NCI-H524 (cell line): ENCODE measurements at regions not wholly inside any gene's neighbourhood (a gene's known extent, or its start where the extent isn't known, plus 50 kb on each side); places are given as distances from the start of the nearest gene placed in this dataset.

Source experiments
- DNase-seq, 2 experiments: peaks; one replicate each; lab custom pipeline; 2025; lab: John Stamatoyannopoulos, UW

GRCh38 chr5:74028976-74029375 is 403.0 kb downstream of the ARHGEF28 start:
- DNase-seq = peak in 1 of 2 experiments; percentile 61

GRCh38 chr5:74028406-74028805 is 402.4 kb downstream of the ARHGEF28 start:
- DNase-seq = peak in 1 of 2 experiments; percentile 29

GRCh38 chr5:74027732-74028338 is 401.8 kb downstream of the ARHGEF28 start:
- no peak for DNase-seq

DNA sequence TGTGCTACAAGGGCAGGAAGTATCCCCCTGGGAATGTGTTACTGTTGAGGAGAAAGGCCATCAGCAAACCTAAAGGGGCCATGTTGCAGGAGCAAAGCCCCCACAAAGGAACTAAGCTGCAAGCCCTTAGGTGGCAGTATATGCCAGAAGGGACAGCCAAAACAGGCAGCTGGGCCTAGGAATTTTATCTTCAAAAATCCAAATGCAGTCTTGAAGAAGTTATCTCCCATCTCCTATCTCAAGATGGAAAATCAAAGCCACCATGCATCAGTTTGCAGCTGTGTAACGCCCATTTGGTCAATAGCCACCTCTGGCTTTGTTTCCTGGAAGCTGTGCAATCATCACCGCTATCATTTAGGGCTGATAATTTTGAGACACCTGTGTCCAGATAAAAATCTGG is 400.3 kb downstream of the ARHGEF28 start:
- DNase-seq = peak in 1 of 2 experiments; percentile 34

DNA sequence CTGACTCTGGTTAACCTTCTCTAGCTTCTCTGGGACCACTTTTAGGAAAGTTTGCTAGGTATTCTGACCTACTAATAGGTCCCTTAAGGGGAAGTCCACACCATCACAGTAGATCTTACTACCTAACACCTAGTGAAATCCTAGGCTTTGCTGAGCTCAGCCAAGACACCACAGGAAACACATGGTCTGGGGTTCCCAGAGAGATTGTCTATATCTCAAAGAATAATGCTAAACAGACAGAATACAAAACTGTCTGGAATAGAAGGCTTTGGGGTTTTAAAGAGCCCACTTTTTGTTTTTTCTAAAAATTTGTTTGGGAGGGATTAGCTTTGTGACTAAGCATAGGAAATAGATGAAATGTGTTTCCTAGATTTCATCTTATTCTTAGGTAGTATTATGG is 395.1 kb downstream of the ARHGEF28 start:
- DNase-seq = no peak

DNA sequence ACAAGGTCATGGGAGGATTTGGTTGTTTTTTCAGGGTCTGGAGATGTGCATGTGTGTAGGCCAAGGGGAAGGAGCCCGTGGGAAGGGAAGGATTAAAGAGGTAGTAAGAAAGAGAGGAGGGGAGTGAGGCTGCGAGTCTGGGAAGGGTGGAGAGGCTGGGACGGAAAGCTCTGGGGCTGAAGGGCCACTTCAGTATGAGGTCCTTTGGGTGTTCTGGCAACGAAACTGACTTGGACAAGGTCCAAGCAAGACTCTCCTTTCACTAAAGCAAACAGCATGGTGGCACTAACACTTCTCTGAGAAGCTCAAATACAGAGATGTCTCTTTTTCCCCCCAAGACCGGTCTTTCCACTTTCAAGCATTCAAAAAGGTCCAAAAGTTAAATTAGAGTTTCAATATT is 394.5 kb downstream of the ARHGEF28 start:
- DNase-seq = no peak

DNA sequence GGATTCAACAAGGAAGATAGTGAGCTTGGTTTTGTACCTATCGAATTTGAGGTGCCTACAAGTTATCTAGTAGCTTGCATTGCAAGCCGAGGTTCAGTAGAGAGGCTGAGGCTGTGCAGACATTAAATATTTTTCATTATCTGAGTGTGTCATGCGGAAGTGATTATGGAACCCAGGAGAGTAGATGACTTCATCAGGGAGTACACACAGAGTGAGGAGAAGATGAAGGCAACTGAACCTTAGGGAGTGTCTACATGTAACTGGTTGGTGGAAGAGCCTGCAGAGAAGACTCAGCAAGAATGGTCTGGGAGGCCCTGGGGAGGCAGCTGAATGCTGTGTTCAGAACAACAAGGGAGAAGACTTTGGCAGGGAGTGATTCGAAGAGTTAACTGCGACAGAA is 393.9 kb downstream of the ARHGEF28 start:
- no peak for DNase-seq

DNA sequence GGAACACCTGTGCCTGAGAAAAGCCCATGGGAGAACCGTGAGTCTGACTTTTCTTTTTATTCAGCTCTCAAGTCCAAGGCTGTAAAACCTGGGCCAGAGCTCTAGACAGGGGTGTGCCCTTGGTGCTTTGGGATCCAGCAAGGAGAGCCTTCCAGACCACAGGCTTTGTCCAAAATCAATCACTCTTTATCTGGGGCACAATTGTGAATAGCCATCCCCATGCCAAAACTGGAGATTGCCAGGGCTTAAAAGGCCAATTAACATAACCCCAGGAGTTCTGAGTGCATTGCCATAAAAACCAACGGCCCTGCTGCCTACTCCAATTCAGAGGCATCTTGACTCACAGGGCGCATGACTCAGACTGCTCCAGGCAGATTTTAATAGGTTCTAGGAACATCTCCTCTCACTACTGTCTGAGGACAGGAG is 391.8 kb downstream of the ARHGEF28 start:
- DNase-seq = peak in 1 of 2 experiments; percentile 7

GRCh38 chr5:74017112-74017511 is 391.1 kb downstream of the ARHGEF28 start:
- DNase-seq = no peak

DNA sequence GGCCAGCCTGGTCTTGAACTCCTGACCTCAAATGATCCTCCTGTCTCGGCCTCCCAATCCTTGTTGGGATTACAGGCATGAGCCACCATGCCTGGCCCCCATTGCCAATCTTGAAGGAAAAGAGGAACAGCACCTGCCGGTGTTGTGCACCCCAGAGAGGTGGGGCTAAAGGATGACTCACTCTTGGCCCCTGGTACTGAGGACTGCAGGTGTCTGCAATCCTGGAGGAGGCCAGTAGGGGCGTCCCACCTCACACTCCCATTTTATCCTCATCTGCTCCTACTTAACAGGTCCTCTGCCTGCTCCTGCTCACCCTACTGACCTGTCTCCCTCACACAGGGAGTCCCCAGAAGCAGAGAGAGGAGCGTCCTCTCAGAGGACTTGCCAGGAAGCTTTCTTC is 390.4 kb downstream of the ARHGEF28 start:
- no peak for DNase-seq

DNA sequence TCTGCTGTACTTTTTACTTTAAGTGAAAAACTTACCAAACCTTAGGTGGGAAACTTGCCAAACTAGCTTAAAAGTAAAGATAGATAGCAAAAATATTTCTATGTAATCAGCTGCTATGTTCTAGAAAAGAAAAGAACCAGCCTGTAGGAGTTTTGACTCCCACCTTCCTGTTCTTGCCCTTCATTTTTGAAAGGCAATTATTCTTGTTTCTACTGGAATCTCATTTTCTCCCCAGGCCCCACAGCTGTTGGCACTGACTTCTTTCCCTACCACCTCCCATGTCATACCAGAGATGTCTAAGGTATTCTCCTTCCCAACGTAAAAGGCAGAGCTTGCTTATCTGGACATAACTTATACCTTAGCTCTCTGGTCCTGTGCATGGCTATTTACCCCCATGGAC is 389.7 kb downstream of the ARHGEF28 start:
- DNase-seq = no peak

DNA sequence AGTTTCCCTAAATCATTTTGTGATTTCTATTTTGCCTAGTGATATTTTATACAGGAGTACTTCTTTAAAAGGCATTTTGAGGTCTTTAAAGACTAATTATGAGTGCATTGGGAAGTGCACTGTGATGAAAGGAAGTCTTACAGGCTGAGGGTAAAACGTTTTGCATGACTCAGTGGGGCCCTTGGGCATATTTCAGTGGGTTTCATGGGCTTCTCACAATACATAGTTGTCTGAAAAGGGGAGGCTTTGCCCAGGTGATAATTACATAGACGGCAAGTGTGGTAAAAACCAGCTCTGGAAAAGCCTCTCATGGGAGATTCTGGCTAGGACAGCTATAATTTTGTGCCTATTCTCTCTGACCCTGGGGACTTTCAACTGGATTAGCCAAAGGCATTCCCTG is 387.2 kb downstream of the ARHGEF28 start:
- no peak for DNase-seq

DNA sequence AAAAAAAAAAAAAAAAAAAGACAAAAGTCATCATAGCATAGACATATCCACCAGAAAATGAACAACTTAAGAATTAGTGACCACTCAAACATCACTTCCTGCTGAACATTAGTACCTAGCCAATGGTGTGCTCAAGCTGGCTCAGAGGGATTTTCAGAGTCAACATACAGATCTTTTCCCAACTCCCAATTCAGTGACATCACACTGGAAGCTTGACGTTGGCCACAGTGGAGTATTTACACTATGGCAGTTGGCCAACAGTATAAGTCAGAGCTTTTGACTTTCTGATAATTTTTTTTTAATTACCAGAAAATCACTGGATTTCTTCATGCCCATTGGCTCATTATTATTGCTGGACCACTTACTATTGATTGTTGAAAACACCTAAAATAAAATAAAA is 383.5 kb downstream of the ARHGEF28 start:
- DNase-seq = no peak

DNA sequence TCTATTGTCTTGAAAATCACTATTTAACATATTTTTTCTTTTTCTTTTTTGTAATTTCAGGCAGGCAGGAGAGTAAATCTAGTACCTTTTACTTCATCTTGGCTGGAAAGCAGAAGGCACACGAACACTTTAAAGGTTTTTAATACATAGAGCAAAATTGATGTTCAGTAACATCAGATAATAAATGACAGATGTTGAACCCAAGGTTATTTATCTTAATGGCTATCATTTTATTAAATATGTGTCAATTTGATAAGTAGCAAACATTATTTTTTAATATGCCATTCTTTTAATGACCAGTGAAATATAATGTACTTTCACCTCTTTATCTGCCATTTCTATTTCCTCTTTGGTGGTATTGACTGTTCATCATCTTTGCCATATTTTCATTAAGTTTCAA is 381.2 kb downstream of the ARHGEF28 start:
- DNase-seq = no peak

- DNase-seq = peak; percentile 20 to 77
Observed at GRCh38 chr5:73999297-73999696, 373.3 kb downstream of the ARHGEF28 start.

DNA sequence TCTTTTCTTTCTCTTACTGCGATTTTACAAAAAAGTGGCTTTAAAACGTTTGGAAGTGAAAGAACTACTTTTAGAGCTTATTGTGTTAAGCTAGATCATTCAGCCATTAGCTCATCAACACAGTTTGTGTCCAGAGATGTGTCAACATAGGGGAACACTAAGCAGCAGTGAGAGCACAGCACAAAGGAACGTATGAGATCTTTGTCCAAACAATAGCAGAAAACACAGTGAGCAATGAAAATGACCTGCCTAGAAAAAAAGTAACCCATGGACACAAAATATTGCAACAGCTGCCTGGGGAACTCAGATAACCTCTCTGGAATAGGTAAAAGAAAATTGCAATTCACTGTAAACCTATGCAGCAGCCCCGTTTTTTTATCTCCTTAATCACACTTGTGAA is 372.5 kb downstream of the ARHGEF28 start:
- DNase-seq = peak in 1 of 2 experiments; percentile 38

DNA sequence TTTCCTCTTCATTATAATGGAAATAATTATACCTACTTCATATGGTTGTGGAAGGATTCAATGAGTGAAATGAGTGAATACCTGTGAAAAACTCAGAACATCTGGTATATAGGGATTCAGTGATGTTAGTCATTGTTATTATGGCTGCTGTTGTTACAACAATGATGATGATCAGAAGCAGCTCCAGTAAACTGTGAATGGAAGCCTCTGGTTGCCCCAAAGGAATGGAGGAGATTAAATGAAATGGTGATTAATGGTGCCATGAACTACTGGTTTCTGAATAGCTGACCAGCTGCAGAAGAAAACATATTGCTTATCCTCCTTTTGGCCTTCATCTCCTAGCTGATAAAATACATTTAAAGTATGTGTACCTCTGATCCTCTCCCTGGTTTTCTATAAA is 372.0 kb downstream of the ARHGEF28 start:
- DNase-seq = no peak

- DNase-seq = peak in 1 of 2 experiments; percentile 7
Observed at GRCh38 chr5:73996151-73996755, 370.3 kb downstream of the ARHGEF28 start.

DNA sequence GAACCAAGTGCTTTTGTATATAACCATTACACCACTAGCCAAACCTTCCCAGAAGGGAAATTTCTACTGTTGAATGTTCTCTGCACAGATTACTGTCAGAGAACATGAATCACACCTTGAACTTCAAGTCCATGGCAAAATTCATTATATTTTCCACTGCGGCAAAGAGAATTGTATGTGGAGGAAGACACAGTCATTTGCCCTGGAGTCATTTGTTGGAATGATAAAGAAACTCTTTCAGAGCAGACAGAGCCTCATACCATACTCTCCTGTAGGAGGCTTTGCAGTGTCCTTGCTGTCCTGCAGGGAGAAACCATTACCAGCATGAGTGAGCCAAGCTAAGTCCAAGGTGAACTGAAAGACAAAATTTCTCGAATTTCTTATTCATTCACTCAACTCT is 369.0 kb downstream of the ARHGEF28 start:
- DNase-seq = no peak
